HCT116 (cell line): ENCODE measurements at regions not wholly inside any gene's neighbourhood (a gene's known extent, or its start where the extent isn't known, plus 50 kb on each side); places are given as distances from the start of the nearest gene placed in this dataset.

ENCODE experiments used
- ATAC-seq: fragments of 200-7000 bp; cut with Tn5 transposase; 2 replicates; pipeline ENCODE4 v1.9.1; 2020; ENCODE audit warnings: mild to moderate bottlenecking, moderate library complexity
- BruUV-seq: library from RNA; stranded (reverse); fragments of 400-500 nt; replicated peaks from 2 replicates; lab custom pipeline; 2021; lab: Mats Ljungman, UMichigan
- CTCF ChIA-PET: fragments of 300-600 bp; sonication (Branson Sonifier 250); formaldehyde crosslinking; loops from one replicate; lab custom pipeline; 2021; ENCODE audit warnings: antibody characterized with exemption; lab: Charles Lee
- POLR2A ChIA-PET: fragments of 300-600, 350-600 bp; sonication (Branson Sonifier 250); formaldehyde crosslinking; loops from one replicate; lab custom pipeline; 2021; ENCODE audit warnings: antibody characterized with exemption; lab: Charles Lee
- RAD21 ChIA-PET, 2 experiments: fragments of 300-600 bp; sonication (Branson Sonifier 250); formaldehyde crosslinking; loops; one replicate each; lab custom pipeline; 2023; ENCODE audit warnings: low total read pairs in 2 of 2; ENCODE audit not compliant: uncharacterized antibody in 2 of 2, unreplicated experiment in 2 of 2, low non-redundant PET in 1 of 2; lab: Charles Lee
- DNase-seq: peaks from one replicate; pipeline ENCODE4 v3.0.0-alpha.2; 2010; ENCODE audit warnings: low read depth, low spot score
- H2AFZ ChIP-seq: fragments of 200-600 bp; shearing (Covaris generic), sonication (generic); 2 replicates; pipeline ENCODE4 v1.6.1; 2017; ENCODE audit warnings: low read depth, mixed run types, mixed read lengths, antibody characterized with exemption, low read length; ENCODE audit not compliant: poor library complexity, severe bottlenecking
- H3K27ac ChIP-seq: 2 replicates; pipeline ENCODE4 v1.5.1; 2012; ENCODE audit warnings: low read depth, low read length
- H3K27me3 ChIP-seq: fragments of 200-600 bp; sonication (generic); 2 replicates; pipeline ENCODE4 v1.6.1; 2016; ENCODE audit warnings: mixed run types, low read length, mixed read lengths; ENCODE audit not compliant: insufficient read depth
- H3K36me3 ChIP-seq, 2 experiments: fragments of 200-500 bp in 1 of 2; fragments of 200-600 bp in 1 of 2; sonication (Bioruptor generic) in 1 of 2; sonication (generic) in 1 of 2; 2 replicates each; pipeline versions ENCODE4 v1.5.1 to v1.6.1; 2014 to 2016; ENCODE audit warnings: low read length in 2 of 2, inconsistent platforms in 1 of 2, mixed read lengths in 1 of 2, mixed run types in 1 of 2; ENCODE audit not compliant: insufficient read depth in 2 of 2, control insufficient read depth in 1 of 2
- H3K4me1 ChIP-seq, 2 experiments: fragments of 200-600 bp in 1 of 2; sonication (generic) in 1 of 2; 2 replicates each; pipeline versions ENCODE4 v1.5.1 to v1.6.1; 2012 to 2017; ENCODE audit warnings: low read length in 2 of 2, inconsistent platforms in 1 of 2, mild to moderate bottlenecking in 1 of 2, mixed read lengths in 1 of 2, mixed run types in 1 of 2, moderate library complexity in 1 of 2; ENCODE audit not compliant: insufficient read depth in 2 of 2, control insufficient read depth in 1 of 2
- H3K4me2 ChIP-seq: fragments of 200-600 bp; sonication (generic); 2 replicates; pipeline ENCODE4 v1.6.1; 2017; ENCODE audit warnings: mixed run types, low read length, mixed read lengths
- H3K4me3 ChIP-seq, 2 experiments: fragments of 200-600 bp in 1 of 2; sonication (generic) in 1 of 2; replicated peaks in 1 of 2; 2 replicates each; pipeline ENCODE4 v1.5.1; 2011 to 2016; ENCODE audit warnings: low read length in 2 of 2, control low read depth in 1 of 2, low read depth in 1 of 2, mild to moderate bottlenecking in 1 of 2, mixed read lengths in 1 of 2, mixed run types in 1 of 2
- H3K79me2 ChIP-seq: fragments of 200-600 bp; sonication (generic); 2 replicates; pipeline ENCODE4 v1.6.1; 2017; ENCODE audit warnings: mild to moderate bottlenecking, mixed run types, low read length, moderate library complexity, mixed read lengths; ENCODE audit not compliant: insufficient read depth
- H3K9ac ChIP-seq: fragments of 200-600 bp; sonication (generic); 2 replicates; pipeline ENCODE4 v1.6.1; 2016; ENCODE audit warnings: low read length, mixed read lengths
- H3K9me2 ChIP-seq: fragments of 200-600 bp; sonication (generic), shearing (Covaris generic); 2 replicates; pipeline ENCODE4 v1.6.1; 2017; ENCODE audit warnings: mixed run types, mild to moderate bottlenecking, moderate library complexity; ENCODE audit not compliant: insufficient read depth
- H3K9me3 ChIP-seq, 2 experiments: fragments of 200-500 bp in 1 of 2; fragments of 200-600 bp in 1 of 2; sonication (Bioruptor generic) in 1 of 2; sonication (generic) in 1 of 2; 2 replicates each; pipeline ENCODE4 v1.6.1; 2014 to 2017; ENCODE audit warnings: low read length in 2 of 2, mixed read lengths in 2 of 2, inconsistent platforms in 1 of 2, low read depth in 1 of 2, mild to moderate bottlenecking in 1 of 2, mixed run types in 1 of 2, moderate library complexity in 1 of 2; ENCODE audit not compliant: control insufficient read depth in 1 of 2, insufficient read depth in 1 of 2
- H4K20me1 ChIP-seq: fragments of 200-600 bp; sonication (generic), shearing (Covaris generic); 2 replicates; pipeline ENCODE4 v1.6.1; 2017; ENCODE audit warnings: mixed run types, mild to moderate bottlenecking, moderate library complexity; ENCODE audit not compliant: insufficient read depth
- CBX3 ChIP-seq: IDR thresholded peaks from 2 replicates; pipeline ENCODE4 v1.6.1; 2012; ENCODE audit warnings: low read depth
- CEBPB ChIP-seq: IDR thresholded peaks from 2 replicates; pipeline ENCODE4 v1.6.1; 2012; ENCODE audit warnings: low read depth
- CTCF ChIP-seq, 3 experiments: fragments of 200-600 bp in 1 of 3; sonication (generic) in 1 of 3; IDR thresholded peaks in 2 of 3; conservative IDR thresholded peaks in 1 of 3; 2 replicates each; pipeline ENCODE4 v1.5.1; 2012 to 2017; ENCODE audit warnings: low read depth in 2 of 3, low read length in 2 of 3, antibody characterized with exemption in 1 of 3, borderline replicate concordance in 1 of 3, control low read depth in 1 of 3, mild to moderate bottlenecking in 1 of 3, mixed read lengths in 1 of 3, mixed run types in 1 of 3, moderate library complexity in 1 of 3; ENCODE audit not compliant: insufficient read depth in 1 of 3
- EGR1 ChIP-seq: IDR thresholded peaks from 2 replicates; pipeline ENCODE4 v1.6.1; 2012; ENCODE audit warnings: low read depth
- EZH2 ChIP-seq: fragments of 200-600 bp; sonication (generic); IDR thresholded peaks from 2 replicates; pipeline ENCODE4 v1.6.1; 2017; ENCODE audit warnings: antibody characterized with exemption, mixed run types
- FOSL1 ChIP-seq: IDR thresholded peaks from 2 replicates; pipeline ENCODE4 v1.6.1; 2012; ENCODE audit warnings: low read depth
- JUND ChIP-seq: IDR thresholded peaks from 2 replicates; pipeline ENCODE4 v1.6.1; 2012
- MAX ChIP-seq: IDR thresholded peaks from 2 replicates; pipeline ENCODE4 v1.6.1; 2012
- POLR2AphosphoS5 ChIP-seq: IDR thresholded peaks from 2 replicates; pipeline ENCODE4 v1.6.1; 2011; ENCODE audit warnings: mild to moderate bottlenecking, low read depth, low read length, moderate library complexity
- RAD21 ChIP-seq: IDR thresholded peaks from 2 replicates; pipeline ENCODE4 v1.6.1; 2012; ENCODE audit warnings: low read depth, mild to moderate bottlenecking
- SP1 ChIP-seq: IDR thresholded peaks from 2 replicates; pipeline ENCODE4 v1.6.1; 2012; ENCODE audit warnings: low read depth
- SRF ChIP-seq: IDR thresholded peaks from 2 replicates; pipeline ENCODE4 v1.6.1; 2012; ENCODE audit warnings: low read depth
- TCF7L2 ChIP-seq: IDR thresholded peaks from 2 replicates; pipeline ENCODE4 v1.7.0; 2011; ENCODE audit warnings: borderline replicate concordance, inconsistent platforms; ENCODE audit not compliant: insufficient read depth, insufficient read length; ENCODE audit errors: extremely low read depth
- YY1 ChIP-seq: IDR thresholded peaks from 2 replicates; pipeline ENCODE4 v1.6.1; 2011; ENCODE audit warnings: low read length, low read depth, moderate library complexity, mild to moderate bottlenecking; ENCODE audit not compliant: insufficient replicate concordance; ENCODE audit errors: extremely low read depth
- ZBTB33 ChIP-seq: IDR thresholded peaks from 2 replicates; pipeline ENCODE4 v1.6.1; 2011; ENCODE audit warnings: mild to moderate bottlenecking, low read length, moderate library complexity; ENCODE audit not compliant: insufficient replicate concordance; ENCODE audit errors: extremely low read depth
- ZFX ChIP-seq: fragments of 450-650 bp; IDR thresholded peaks from 2 replicates; pipeline ENCODE4 v1.6.1; 2017
- intact Hi-C: fragments of 100-400 bp; cut with micrococcal nuclease; formaldehyde crosslinking; loops from 2 replicates; pipeline ENCODE4 v1.10.0; 2022

GRCh38 chrX:137366018-137366633 is 199.8 kb upstream of the ZIC3 start:
- H3K9ac ChIP-seq = no peak overlapping the region
- no peaks in the 10 kb centered on the region for H3K27me3 ChIP-seq
- H3K4me3 ChIP-seq = no peak overlapping the region
- no peaks in the 10 kb centered on the region for H3K79me2 ChIP-seq
- no TSS peak for BruUV-seq
- no peaks in the 10 kb centered on the region for H3K9me2 ChIP-seq
- H3K36me3 ChIP-seq = no peaks in the 10 kb centered on the region
- ChIA-PET CTCF (no interaction called here), POLR2A (no interaction called here), RAD21 (no interaction called here)
- no peak for DNase-seq
- intact Hi-C loops = no loop called here
- no peak for ATAC-seq
- no peaks in the 10 kb centered on the region for H3K4me1 ChIP-seq
- no peak for TF ChIP-seq JUND
- TF ChIP-seq TCF7L2 = no peak
- no peak for TF ChIP-seq SRF
- no peak for TF ChIP-seq CEBPB
- TF ChIP-seq YY1 = no peak
- no peak for TF ChIP-seq POLR2AphosphoS5
- no peak for TF ChIP-seq CTCF (IDR thresholded peaks at IDR 0.05 in 2 of 3, conservative IDR thresholded peaks at IDR 0.05 in 1 of 3; ENCODE audit: borderline replicate concordance in 1 of 3, insufficient read depth in 1 of 3, low read depth in 2 of 3, low read length in 2 of 3)
- TF ChIP-seq EGR1 = no peak
- TF ChIP-seq ZBTB33 = no peak
- no peak for TF ChIP-seq FOSL1
- no peak for TF ChIP-seq MAX
- TF ChIP-seq RAD21 = no peak
- TF ChIP-seq CBX3 = no peak
- TF ChIP-seq SP1 = no peak
- no peak for TF ChIP-seq ZFX
- TF ChIP-seq EZH2 = no peak
- no peaks in the 10 kb centered on the region for H3K9me3 ChIP-seq
- no peak overlapping the region for H2AFZ ChIP-seq
- no peak overlapping the region for H3K27ac ChIP-seq
- H4K20me1 ChIP-seq = no peaks in the 10 kb centered on the region
- H3K4me2 ChIP-seq = no peak overlapping the region
